ENCODE measurements at regions not wholly inside any gene's neighbourhood (a gene's known extent, or its start where the extent isn't known, plus 50 kb on each side); places are given as distances from the start of the nearest gene placed in this dataset.

GRCh38 chr2:105691947-105692390 is 52.7 kb upstream of the NCK2 start:
- no peaks in the 10 kb centered on the region for H3K4me1 Mint-ChIP-seq
- H3K36me3 Mint-ChIP-seq = no peaks in the 10 kb centered on the region
- H3K27ac Mint-ChIP-seq = no peak overlapping the region
- DNase-seq = no peak
- H3K9me3 Mint-ChIP-seq = no peaks in the 10 kb centered on the region
- H3K27me3 Mint-ChIP-seq = peaks cover 12% of the 10 kb centered on the region
- H3K4me3 Mint-ChIP-seq = no peak overlapping the region
- CTCF ChIA-PET = no interaction called here

- CTCF ChIA-PET = no interaction called here
- Mint-ChIP-seq H3K4me1 (no peaks in the 10 kb centered on the region), H3K27ac (no peak overlapping the region), H3K36me3 (no peaks in the 10 kb centered on the region), H3K4me3 (no peak overlapping the region), H3K9me3 (no peaks in the 10 kb centered on the region), H3K27me3 (peaks cover 8% of the 10 kb centered on the region)
- DNase-seq = no peak
Observed at GRCh38 chr2:105690566-105690965, 54.1 kb upstream of the NCK2 start.

DNA sequence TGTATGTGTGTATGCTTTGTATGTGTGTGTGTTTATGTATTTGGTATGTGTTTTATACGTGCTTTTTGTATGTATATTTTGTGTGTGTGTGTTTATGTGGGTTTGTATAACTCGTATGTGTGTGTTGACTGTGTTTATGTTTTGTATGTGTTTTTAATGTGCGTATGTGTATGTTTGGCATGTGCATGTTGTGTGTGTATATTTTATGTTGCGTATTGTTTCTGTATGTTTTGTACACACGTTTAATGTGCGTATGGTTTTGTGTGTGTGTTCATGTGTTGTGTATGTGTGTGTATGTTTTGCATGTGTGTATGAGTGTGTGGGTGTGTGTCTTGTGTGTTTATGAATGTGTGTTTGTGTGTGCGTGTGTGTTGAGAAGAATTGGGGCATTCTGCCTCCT is 55.2 kb upstream of the NCK2 start:
- no peaks in the 10 kb centered on the region for H3K9me3 Mint-ChIP-seq
- CTCF ChIA-PET = no interaction called here
- H3K4me3 Mint-ChIP-seq = no peak overlapping the region
- H3K36me3 Mint-ChIP-seq = no peaks in the 10 kb centered on the region
- no peaks in the 10 kb centered on the region for H3K4me1 Mint-ChIP-seq
- H3K27me3 Mint-ChIP-seq = peaks cover 7% of the 10 kb centered on the region
- no peak overlapping the region for H3K27ac Mint-ChIP-seq
- DNase-seq = no peak

DNA sequence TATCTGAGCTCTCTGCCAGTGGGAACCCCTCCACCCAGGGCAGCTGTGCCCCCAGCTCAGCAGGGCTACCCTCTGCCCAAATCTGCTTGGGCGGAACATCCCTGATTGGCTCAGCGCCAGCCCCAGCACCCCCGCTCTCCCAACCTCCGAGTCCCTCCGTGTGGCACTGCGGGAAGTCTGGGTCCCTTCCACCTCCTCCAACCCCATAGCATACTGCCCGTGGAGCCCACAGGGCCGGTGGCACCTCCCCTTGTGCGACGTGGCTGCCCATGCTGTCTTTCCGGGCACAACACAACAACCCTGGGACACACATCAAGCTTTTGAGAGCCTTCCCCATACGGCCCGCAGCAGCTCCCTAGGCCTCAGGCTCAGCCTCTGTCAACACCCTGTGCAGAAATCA is 55.8 kb upstream of the NCK2 start:
- no peak overlapping the region for H3K27ac Mint-ChIP-seq
- no peaks in the 10 kb centered on the region for H3K4me1 Mint-ChIP-seq
- H3K27me3 Mint-ChIP-seq = peaks cover 5% of the 10 kb centered on the region
- DNase-seq = no peak
- H3K9me3 Mint-ChIP-seq = no peaks in the 10 kb centered on the region
- CTCF ChIA-PET = no interaction called here
- H3K4me3 Mint-ChIP-seq = no peak overlapping the region
- H3K36me3 Mint-ChIP-seq = no peaks in the 10 kb centered on the region

GRCh38 chr2:105686588-105686987 is 58.1 kb upstream of the NCK2 start:
- Mint-ChIP-seq H3K4me3 (no peak overlapping the region), H3K27ac (no peak overlapping the region)
- CTCF ChIA-PET = no interaction called here

DNA sequence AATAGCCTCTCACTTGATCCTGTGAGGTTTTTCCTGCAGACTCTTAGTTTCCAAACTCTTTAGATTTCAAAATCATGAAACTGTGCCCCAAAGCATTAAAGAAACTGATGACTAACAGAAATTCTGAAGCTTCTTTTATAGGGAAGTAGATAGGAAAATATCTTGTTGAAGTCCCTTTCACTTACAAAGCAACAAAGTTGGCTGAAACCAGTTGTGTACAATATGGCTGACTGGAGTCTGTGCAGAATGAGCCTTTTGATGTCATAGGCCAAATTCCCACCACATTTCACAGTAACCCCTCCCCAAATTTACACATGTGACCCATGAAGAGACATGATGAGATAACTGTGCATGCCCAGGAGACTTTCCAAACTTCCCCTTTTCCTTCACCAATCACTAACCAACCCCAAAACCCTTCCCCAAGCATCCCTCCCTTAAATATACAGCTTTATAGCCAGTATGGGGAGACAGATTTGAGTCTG is 61.7 kb upstream of the NCK2 start:
- CTCF ChIA-PET = no interaction called here

More at GRCh38 chr2:105686588-105686987, 58.1 kb upstream of the NCK2 start:
- no peaks in the 10 kb centered on the region for H3K9me3 Mint-ChIP-seq
- no peak for DNase-seq
- H3K27me3 Mint-ChIP-seq = peaks cover 3% of the 10 kb centered on the region
- H3K36me3 Mint-ChIP-seq = no peaks in the 10 kb centered on the region
- H3K4me1 Mint-ChIP-seq = no peaks in the 10 kb centered on the region

DNA sequence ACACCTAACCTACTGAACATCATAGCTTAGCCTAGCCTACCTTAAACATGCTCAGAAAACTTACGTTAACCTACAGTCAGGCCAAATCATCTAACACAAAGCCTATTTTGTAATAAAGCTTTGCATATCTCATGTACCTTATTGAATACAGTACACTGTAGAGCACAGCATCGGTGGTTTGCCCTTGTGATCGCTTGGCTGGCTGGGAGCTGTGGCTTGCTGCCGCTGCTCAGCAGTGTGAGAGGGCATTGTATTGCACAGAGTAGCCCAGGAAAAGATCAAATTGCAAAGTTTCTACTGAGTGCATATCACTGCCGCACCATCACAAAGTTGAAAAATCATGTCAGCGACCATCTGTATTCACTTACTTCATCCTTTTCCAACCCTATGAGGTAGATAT is 62.3 kb upstream of the NCK2 start:
- DNase-seq = no peak
- H3K27me3 Mint-ChIP-seq = peaks cover 11% of the 10 kb centered on the region
- CTCF ChIA-PET = no interaction called here
- H3K27ac Mint-ChIP-seq = no peak overlapping the region
- no peaks in the 10 kb centered on the region for H3K9me3 Mint-ChIP-seq
- H3K4me1 Mint-ChIP-seq = no peaks in the 10 kb centered on the region
- H3K4me3 Mint-ChIP-seq = no peak overlapping the region
- no peaks in the 10 kb centered on the region for H3K36me3 Mint-ChIP-seq

More for the DNA sequence above, 61.7 kb upstream of the NCK2 start:
- Mint-ChIP-seq H3K4me3 (no peak overlapping the region), H3K9me3 (no peaks in the 10 kb centered on the region), H3K27me3 (peaks cover 4% of the 10 kb centered on the region), H3K4me1 (no peaks in the 10 kb centered on the region), H3K36me3 (no peaks in the 10 kb centered on the region), H3K27ac (no peak overlapping the region)
- no peak for DNase-seq

DNA sequence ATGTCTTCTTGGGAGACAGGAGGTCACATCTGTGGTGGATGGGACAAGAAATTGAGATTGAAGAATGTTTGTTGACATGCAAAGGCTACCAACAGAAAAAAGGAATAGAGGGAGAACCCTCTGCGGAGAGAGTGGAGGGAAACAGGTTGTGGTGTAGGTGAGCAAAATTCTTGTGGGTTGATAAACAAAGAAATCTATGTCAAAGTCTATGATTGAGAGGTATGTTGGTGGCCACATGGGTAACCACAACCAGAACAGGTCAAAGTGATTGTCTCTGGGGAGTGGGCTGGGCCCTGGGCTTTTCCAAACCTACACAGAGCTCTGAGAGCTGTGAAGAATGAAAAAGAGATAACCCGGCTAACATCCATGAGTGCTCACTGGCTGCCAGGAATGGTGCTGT is 62.8 kb upstream of the NCK2 start:
- Mint-ChIP-seq H3K4me1 (no peaks in the 10 kb centered on the region), H3K36me3 (no peaks in the 10 kb centered on the region), H3K27me3 (peaks cover 15% of the 10 kb centered on the region), H3K4me3 (no peak overlapping the region), H3K27ac (no peak overlapping the region), H3K9me3 (no peaks in the 10 kb centered on the region)
- CTCF ChIA-PET = no interaction called here
- no peak for DNase-seq

DNA sequence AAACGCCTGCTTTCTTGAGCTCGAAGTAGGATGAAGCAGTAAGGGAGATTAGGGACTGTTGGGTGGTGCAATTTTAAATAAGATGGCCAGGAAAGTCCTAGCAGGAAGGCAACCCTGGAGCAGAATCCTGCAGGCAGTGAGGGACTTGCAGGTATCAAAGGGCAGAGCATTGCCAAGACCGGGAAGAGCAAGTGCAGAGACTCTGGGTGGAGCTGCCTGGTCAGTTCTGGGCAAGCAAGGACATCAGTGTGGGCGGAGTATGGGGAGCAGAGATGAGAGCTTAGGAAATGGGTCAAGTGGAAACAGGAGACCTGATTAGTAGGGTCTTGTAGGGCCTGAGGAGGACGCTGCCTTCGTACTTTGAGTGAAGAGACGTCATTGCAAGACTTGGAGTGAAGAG is 64.4 kb upstream of the NCK2 start:
- H3K4me3 Mint-ChIP-seq = no peak overlapping the region
- no peaks in the 10 kb centered on the region for H3K36me3 Mint-ChIP-seq
- DNase-seq = no peak
- H3K27me3 Mint-ChIP-seq = peaks cover 19% of the 10 kb centered on the region
- CTCF ChIA-PET = no interaction called here
- no peak overlapping the region for H3K27ac Mint-ChIP-seq
- H3K4me1 Mint-ChIP-seq = no peaks in the 10 kb centered on the region
- no peaks in the 10 kb centered on the region for H3K9me3 Mint-ChIP-seq

DNA sequence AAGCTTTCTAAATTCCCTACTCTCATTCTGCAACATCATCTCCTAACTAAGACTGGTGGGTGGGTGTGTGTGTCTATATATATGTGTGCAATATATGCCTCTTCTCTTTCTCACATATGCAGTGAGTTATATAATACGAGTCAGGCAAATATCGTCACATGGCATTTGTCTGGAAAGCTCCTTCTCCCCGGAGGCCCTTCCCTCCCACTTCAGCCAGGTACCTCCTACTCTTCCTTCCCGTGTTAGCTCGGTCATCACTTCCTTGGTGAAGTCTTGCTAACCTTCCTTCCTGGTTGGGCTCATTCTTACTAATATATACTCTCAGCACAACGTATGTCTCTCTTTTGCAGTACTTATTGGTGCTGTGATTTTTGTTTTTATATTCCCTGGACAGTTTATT is 66.4 kb upstream of the NCK2 start:
- CTCF ChIA-PET = no interaction called here
- Mint-ChIP-seq H3K4me3 (no peak overlapping the region), H3K27ac (no peak overlapping the region), H3K9me3 (no peaks in the 10 kb centered on the region), H3K36me3 (no peaks in the 10 kb centered on the region), H3K4me1 (peaks cover 4% of the 10 kb centered on the region), H3K27me3 (peaks cover 19% of the 10 kb centered on the region)
- no peak for DNase-seq

GRCh38 chr2:105677901-105678300 is 66.8 kb upstream of the NCK2 start:
- Mint-ChIP-seq H3K27me3 (peaks cover 19% of the 10 kb centered on the region), H3K36me3 (no peaks in the 10 kb centered on the region), H3K9me3 (no peaks in the 10 kb centered on the region), H3K4me3 (no peak overlapping the region), H3K4me1 (peaks cover 4% of the 10 kb centered on the region), H3K27ac (no peak overlapping the region)
- CTCF ChIA-PET = no interaction called here
- DNase-seq = no peak

DNA sequence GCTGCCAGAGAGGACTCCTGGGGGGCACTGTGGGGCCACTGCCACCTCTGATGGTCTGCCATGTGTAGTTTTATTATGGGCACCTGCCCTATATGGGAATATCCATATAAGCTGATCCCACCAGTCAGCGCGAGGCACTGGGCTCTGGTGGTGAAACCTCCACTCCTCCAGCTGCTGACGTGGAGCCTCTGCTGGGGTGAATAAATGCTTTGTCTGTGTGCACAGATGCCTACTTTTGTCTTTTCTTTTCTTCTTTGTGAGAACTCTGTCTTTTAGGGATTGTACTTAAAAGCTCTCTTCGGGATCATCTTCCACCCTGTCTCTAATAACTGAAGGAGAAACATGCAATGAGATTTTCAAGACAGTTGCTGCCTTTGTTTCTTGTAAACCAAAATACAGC is 68.9 kb upstream of the NCK2 start:
- no peak for DNase-seq
- H3K4me1 Mint-ChIP-seq = peaks cover 4% of the 10 kb centered on the region
- no peaks in the 10 kb centered on the region for H3K36me3 Mint-ChIP-seq
- H3K27me3 Mint-ChIP-seq = peaks cover 21% of the 10 kb centered on the region
- H3K9me3 Mint-ChIP-seq = no peaks in the 10 kb centered on the region
- H3K4me3 Mint-ChIP-seq = no peak overlapping the region
- no peak overlapping the region for H3K27ac Mint-ChIP-seq
- CTCF ChIA-PET = no interaction called here

GRCh38 chr2:105674859-105675541 is 69.7 kb upstream of the NCK2 start:
- peaks cover 23% of the 10 kb centered on the region for H3K27me3 Mint-ChIP-seq
- no peaks in the 10 kb centered on the region for H3K36me3 Mint-ChIP-seq
- H3K9me3 Mint-ChIP-seq = no peaks in the 10 kb centered on the region
- CTCF ChIA-PET = no interaction called here
- H3K27ac Mint-ChIP-seq = no peak overlapping the region
- H3K4me3 Mint-ChIP-seq = no peak overlapping the region
- no peak for DNase-seq
- H3K4me1 Mint-ChIP-seq = peaks cover 4% of the 10 kb centered on the region

DNA sequence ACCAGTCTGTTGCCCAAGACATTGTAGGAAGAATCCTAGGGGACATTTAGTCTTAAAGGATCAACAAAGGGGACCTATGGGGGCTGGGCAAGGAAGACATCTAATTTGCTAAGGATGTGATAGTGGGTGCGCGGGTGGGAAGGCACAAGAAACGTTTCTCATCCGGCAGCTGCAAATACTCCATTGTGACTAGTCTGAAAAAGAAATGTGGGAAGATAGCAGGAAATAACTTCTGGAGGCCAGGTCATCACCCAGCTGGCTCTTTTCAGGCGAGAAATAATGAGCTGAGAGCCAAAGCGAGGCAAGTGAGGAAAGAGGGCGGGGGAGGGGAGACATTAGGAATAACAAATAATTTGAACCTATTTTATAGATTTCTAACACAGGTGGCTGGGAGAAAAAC is 70.3 kb upstream of the NCK2 start:
- no peak for DNase-seq
- peaks cover 26% of the 10 kb centered on the region for H3K27me3 Mint-ChIP-seq
- H3K27ac Mint-ChIP-seq = no peak overlapping the region
- H3K9me3 Mint-ChIP-seq = no peaks in the 10 kb centered on the region
- CTCF ChIA-PET = no interaction called here
- no peaks in the 10 kb centered on the region for H3K36me3 Mint-ChIP-seq
- peaks cover 4% of the 10 kb centered on the region for H3K4me1 Mint-ChIP-seq
- H3K4me3 Mint-ChIP-seq = no peak overlapping the region

GRCh38 chr2:105671156-105671555 is 73.6 kb upstream of the NCK2 start:
- DNase-seq = no peak
- peaks cover 18% of the 10 kb centered on the region for H3K27me3 Mint-ChIP-seq
- CTCF ChIA-PET = no interaction called here
- peaks cover 4% of the 10 kb centered on the region for H3K4me1 Mint-ChIP-seq
- H3K9me3 Mint-ChIP-seq = peaks cover 11% of the 10 kb centered on the region
- H3K27ac Mint-ChIP-seq = no peak overlapping the region
- H3K4me3 Mint-ChIP-seq = no peak overlapping the region
- peaks cover 3% of the 10 kb centered on the region for H3K36me3 Mint-ChIP-seq
